NCI-H1436 (cell line): ENCODE measurements at regions not wholly inside any gene's neighbourhood (a gene's known extent, or its start where the extent isn't known, plus 50 kb on each side); places are given as distances from the start of the nearest gene placed in this dataset.

Experiments
- DNase-seq: peaks from one replicate; lab custom pipeline; 2025; lab: John Stamatoyannopoulos, UW

- DNase-seq = no peak
Observed at GRCh38 chr3:30553641-30554316, 52.6 kb upstream of the TGFBR2 start.

GRCh38 chr3:30554317-30554690, 52.1 kb upstream of the TGFBR2 start:
- DNase-seq = no peak

GRCh38 chr3:30555968-30556367, 50.4 kb upstream of the TGFBR2 start:
- DNase-seq = no peak
